Endothelial cell of umbilical vein (primary cell): ENCODE measurements at regions not wholly inside any gene's neighbourhood (a gene's known extent, or its start where the extent isn't known, plus 50 kb on each side); places are given as distances from the start of the nearest gene placed in this dataset.

ENCODE experiments used
- CTCF ChIP-seq, 2 donors: IDR thresholded peaks; 1 replicate in 1 of 2; 2 replicates in 1 of 2; pipeline ENCODE4 v1.5.1; 2011; ENCODE audit warnings: low read length in 2 of 2, mild to moderate bottlenecking in 2 of 2, moderate library complexity in 2 of 2, control low read depth in 1 of 2, inconsistent platforms in 1 of 2, low read depth in 1 of 2; ENCODE audit not compliant: insufficient read depth in 1 of 2; ENCODE audit errors: extremely low read depth in 1 of 2
- EZH2 ChIP-seq: IDR thresholded peaks from 2 replicates; pipeline ENCODE4 v1.6.1; 2012; ENCODE audit warnings: borderline replicate concordance, low read depth, mild to moderate bottlenecking, moderate library complexity, low read length, inconsistent platforms; ENCODE audit not compliant: severe bottlenecking
- POLR2A ChIP-seq: IDR thresholded peaks from 2 replicates; pipeline ENCODE4 v1.6.1; 2012; ENCODE audit warnings: low read depth, mild to moderate bottlenecking, control low read depth, low read length
- POLR2AphosphoS5 ChIP-seq: IDR thresholded peaks from 2 replicates; pipeline ENCODE4 v1.6.1; 2012; ENCODE audit warnings: low read depth, mild to moderate bottlenecking, control low read depth, low read length, moderate library complexity; ENCODE audit not compliant: insufficient read depth

DNA sequence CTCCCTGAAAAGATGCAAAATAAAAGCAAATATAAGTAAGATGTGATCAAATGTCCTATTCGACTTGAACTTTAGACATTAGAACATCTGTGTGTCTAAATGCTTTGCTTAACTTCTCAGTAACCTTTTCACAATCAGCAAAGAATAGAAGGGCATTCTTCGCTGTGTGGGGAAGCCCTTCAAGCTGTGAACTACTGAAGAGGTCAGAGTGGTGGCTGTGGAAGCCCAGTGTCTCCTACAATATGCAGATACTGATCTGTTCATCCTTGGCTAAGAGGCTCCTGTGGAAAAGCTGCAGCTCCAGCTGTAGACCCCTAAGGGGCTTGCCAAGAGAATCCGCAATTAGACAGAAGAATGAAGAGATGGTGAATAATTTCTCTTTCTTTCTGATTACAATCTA, 400.3 kb upstream of the SASH1 start:
- TF ChIP-seq CTCF (IDR thresholded peaks at IDR 0.05; ENCODE audit: extremely low read depth in 1 of 2, insufficient read depth in 1 of 2, low read depth in 1 of 2, low read length in 2 of 2), result no peak
- TF ChIP-seq POLR2A, result no peak
- TF ChIP-seq POLR2AphosphoS5, result no peak
- no peak for TF ChIP-seq EZH2
